HG03280 (cell line): ENCODE measurements at regions not wholly inside any gene's neighbourhood (a gene's known extent, or its start where the extent isn't known, plus 50 kb on each side); places are given as distances from the start of the nearest gene placed in this dataset.

ENCODE experiments used
- ATAC-seq: cut with Tn5 transposase; IDR thresholded peaks from one replicate; pipeline ENCODE4 v1.9.1; 2021; ENCODE audit warnings: mild to moderate bottlenecking, moderate library complexity; ENCODE audit not compliant: unreplicated experiment

DNA sequence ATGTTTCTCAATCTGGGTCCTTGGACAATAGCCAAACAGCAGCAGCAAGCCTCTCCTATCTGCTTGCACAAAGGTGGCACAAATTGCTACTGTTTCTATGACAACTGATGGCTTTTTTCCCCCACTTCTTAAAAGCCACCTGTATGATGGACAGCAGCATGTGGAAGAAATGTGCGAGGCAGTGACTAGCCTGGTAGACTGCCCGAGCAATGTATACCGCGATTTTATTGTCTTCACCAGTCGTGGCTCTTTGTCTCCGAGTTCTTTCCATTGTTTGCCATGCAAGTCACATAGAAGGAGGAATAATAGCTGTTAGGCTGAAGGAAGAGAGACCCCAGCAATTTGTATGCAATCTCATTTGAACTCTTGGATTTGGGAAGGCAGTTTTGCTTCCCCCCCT lies 79.4 kb downstream of the S1PR1 start:
- no peak for ATAC-seq

DNA sequence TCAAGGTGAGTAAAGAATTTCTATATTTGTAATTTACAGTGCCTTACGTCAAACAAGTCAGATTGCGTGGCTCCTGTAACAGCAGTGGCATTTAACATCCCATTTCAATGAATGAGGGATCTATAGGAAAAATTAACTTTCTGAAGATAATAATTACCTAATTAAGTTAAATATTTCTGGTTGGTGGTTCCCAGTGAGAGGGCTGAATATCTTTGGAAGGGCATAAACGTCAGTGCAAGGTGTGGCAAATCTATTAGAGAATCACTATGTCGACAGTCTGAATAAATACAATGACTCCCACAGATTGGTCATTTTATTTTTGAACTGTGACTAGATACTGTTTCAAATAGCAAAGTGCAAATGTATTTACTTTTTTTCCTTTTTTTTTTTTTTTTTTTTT lies 80.0 kb downstream of the S1PR1 start:
- no peak for ATAC-seq

DNA sequence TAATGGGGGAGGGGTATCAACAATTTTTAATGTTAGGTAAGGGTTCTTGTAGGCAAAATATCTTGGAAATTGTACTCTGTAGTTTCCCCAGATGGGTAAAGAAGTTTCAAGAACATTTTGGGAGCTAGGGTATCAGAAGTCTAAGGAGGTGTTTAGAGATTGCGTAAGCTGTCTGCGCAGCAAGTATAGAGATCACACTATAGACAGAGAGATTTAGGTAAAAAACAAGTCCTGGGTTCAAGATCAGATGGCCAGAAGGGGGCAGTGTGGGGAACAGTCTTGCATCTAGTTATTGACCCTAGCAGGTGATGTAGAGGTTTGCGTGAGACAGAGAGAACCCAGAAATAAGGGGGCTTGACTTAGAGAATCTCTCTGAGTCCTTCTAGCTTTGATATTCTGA lies 80.8 kb downstream of the S1PR1 start:
- no peak for ATAC-seq

DNA sequence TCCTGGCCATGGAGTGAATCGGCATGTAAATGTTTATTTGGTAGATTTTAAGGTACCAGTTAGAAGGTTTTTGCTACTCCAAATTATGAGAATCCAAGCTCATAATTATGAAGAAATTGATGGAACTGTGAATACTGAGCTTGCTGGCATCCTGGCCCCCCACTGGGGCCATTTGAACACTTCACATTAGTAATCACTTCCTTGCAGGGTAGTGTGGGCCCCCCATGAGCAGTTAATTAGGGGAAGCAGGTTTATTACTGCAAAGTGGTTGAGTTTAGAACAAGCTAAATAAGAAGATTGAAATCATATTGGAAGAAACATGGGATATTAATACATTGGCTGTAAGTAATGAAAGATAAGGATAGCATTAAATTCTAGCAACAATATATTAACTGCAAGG lies 86.7 kb downstream of the S1PR1 start:
- ATAC-seq, result no peak

DNA sequence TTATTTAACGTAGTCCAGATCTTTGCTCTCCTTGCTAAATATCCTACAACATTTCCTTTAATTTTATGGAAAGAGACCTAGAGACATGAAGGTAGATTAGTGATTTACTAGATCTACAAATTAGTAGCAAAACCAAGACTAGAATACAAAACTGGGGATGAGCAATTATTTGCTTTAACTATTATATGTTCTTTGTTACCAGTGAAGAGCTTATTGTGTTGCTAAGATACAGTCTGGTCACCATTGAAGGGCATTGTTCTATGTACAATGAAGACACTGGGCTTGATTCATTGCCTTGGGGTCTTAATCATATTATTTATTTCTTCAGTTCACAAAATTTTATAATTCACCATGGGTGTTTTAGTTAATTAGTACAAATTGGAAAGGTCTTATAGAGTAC lies 88.3 kb downstream of the S1PR1 start:
- no peak for ATAC-seq

DNA sequence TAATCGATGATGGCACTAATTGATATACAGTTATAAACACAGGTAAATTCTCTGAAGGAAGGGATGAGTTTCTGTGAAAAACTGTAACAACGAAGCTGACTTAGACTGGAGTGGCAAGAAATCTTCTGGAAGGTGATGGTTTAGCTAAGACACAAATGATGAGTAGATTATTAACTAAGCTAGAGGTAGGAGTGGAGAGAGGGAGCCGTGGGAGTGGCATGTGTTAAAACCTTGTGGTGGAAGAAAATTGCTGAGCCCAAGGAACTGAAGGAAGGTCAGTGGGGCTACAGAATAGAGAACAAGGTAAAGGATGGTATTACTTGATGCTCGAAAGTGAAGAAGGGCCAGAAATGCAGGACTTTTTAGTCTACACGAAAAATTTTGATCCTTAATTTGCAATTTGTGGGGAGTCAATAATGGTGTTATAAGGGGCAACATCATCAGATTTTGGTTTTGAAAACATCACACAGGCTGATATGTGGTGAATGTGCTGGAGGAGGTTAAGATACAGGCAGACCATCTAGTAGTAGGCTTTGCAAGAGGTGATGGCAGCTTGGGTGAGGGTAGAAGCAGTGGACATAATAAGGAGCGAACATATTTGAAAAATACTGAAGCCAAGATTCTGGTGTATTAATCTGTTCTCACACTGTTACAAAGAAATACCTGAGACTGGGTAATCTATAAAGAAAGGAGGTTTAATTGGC lies 93.8 kb downstream of the S1PR1 start:
- ATAC-seq, result no peak

DNA sequence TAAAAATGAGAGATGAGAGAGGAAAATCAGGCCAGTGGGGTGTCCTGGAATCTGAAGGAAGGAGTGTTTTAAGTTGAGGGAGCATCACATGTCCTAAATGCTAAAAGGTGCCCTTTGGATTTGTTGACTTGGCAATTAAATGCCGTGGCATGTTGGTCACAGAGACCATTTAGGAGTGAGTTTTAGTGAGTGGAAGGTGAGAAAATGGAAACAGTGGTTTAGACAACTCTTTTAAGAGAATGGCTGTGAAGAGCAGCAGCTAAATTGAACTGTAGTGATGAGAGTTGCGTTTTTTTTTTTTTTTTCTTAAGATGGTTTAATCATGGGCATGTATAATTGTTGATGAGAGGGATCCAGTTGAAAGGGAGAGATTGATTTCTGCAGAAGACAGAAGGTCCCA lies 95.0 kb downstream of the S1PR1 start:
- no peak for ATAC-seq

DNA sequence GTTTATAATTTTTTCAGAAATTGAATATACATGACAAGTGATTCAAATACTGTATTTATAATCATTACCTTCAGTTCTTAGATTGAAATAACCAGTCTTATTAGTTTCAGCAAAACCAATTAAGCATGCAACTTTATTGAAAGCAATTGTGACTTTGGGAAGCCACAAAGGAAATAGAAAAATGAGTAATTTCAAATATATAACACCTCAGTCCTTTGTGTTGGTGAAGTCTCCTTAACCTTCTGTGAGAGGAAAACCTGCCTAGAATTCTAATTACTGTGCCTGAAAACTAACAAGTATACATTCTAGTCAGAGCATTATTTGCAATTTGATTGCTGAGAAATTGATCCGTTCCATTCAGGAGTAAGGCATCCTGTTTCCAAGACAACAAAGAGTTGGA lies 95.8 kb downstream of the S1PR1 start:
- no peak for ATAC-seq

DNA sequence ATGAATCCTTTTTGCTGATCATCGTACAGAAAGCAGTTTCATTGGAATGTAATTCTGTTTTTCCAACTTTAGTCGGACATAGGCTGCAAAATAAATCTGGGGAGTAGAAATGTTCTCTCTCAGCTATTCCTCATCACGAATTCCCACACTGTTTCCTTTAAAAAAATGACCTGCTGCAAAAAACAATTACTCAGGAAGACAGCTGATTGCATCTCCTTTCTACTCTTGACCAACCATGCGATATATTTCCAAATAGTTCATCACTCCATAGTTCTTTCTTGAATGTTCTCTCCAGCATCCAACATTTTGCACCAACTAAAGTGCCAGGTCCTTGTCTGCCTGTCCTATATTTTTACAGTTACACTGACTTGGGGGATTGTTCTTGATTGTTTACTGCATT lies 96.4 kb downstream of the S1PR1 start:
- ATAC-seq, result no peak

DNA sequence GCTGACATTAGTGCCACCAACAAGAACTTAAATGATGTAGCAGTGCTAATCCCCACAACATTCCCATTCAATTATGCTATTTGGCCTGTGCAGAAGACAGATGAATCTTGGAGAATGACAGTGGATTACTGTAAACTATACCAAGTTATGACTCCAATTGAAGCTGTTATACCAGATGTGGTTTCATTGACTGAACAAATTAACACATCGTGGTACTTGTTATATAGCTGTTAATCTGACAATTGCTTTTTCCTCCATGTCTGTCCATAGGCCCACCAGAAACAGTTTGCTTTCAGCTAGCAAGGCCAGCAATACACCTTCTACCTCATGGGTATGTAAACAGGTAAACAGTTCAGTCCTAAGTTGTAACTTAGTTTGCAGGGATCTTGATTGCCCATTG lies 101.1 kb downstream of the S1PR1 start:
- ATAC-seq, result no peak

DNA sequence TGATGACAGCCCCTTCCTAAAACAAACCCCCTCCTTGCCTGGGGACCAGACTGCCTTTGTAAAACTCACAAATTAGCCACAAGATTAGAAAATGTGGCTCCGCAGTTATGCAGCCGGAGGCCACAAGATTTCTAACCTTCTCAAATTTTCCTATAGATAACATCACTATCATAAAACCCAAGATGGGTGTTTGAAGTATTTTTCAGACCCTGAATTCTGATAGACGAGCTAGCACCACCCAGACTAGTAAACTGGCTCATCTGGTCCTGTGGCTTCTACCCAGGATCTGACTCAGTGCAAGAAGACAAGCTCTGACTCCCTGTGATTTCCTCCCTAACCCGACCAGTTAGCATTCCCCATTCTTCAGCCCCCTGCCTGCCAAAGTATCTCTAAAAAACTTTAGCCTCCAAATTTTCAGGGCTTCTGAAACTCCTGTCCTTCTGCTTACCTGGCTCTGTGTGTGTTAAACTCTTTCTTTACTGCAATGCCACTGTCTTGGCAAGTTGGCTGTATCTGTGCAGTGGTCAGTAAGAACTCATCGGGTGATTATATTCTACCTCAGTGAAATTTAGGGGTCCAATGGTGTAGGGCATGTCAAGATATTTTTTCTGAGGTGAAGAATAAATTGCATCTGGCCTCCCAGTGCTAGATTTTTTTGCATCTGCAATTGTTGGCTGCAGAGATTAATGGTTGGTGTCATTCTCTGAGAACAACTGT lies 102.1 kb downstream of the S1PR1 start:
- no peak for ATAC-seq

DNA sequence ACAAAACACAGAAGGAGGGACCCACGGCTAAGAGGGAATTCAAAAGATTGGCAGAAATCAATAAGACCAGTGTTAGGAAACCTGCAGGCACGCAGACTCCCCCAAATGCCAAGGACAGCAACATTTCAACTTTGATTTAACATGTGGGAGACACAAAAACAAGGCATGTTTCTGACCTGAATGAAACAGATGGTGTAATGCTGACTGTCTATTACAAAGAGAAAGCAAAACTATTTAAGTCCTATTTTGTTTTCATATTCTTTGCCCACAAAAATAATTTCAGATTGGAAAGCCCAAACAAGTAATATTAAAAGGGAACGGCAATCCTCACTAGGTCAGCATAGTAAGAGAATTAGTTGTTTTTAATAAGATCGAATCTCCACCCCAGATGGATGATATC lies 107.9 kb downstream of the S1PR1 start:
- no peak for ATAC-seq

DNA sequence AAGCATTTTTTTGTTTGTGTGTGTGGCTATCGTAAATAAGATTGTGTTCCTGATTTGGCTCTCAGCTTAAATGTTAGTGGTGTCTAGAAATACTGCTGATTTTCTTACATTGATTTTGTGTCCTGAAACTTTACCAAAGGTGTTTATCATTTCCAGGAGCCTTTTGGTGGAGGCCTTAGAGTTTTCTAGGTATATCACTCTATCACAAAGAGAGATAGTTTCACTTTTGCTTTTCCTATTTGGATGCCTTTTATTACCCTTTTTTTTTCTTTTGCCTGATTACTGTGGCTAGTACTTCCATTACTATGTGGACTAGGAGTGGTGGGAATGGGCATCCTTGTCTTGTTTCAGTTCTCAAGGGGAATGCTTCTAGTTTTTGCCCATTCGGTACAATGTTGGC lies 109.6 kb downstream of the S1PR1 start:
- ATAC-seq, result no peak

DNA sequence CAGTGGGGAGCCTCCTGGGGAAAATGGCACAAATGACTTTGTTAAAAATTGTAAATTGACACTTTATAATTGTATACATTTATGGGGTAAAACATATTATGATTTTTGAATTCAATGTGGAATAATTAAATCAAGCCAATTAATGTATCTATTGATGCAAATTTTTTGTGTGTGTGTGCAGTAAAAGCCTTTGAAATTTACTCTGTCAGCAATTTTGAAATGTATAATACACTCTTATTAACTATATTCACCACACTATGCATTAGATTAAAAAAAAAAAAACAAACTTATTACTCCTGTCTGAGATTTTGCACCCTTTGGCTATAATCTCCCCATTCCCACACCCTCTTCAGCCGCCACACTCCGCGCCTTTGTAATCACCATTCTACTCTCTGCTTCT lies 119.2 kb downstream of the S1PR1 start:
- ATAC-seq, result no peak

DNA sequence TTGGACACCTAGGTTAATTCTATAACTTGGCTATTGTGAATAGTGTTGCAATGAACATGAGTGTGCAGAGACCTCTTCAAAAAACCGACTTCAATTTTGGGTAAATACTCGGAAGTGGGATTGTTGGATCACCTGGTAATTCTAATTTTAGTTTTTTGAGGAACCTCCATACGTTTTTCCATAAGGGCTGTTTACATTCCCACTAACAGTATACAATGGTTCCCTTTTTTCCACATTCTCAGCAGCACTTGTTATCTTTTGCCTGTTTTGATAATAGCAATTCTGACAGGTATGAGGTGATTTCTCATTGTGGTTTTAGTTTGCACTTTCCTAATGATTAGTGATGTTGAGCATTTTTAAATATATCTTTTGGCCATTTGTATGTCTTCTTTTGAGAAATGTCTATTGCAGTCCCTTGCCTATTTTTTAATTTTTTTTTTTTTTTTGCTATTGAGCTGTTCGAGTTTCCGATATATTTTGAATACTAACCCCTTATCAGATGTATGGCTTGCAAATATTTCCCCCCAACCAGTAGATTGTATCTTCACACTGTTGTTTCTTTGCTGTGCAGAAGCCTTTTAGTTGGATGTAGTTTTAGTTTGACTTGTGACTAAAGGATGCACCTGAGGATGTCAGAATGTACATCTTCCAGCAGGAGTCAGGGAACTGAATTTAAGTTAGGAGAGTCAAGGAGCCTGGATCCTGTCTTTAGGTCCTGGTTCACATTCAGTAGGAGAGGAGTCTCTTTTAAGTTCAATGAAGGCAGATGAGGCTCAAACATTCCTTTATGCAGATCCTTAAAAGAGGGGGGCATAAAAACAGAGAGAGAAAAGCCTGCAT lies 120.0 kb downstream of the S1PR1 start:
- ATAC-seq, result peak; percentile 32

DNA sequence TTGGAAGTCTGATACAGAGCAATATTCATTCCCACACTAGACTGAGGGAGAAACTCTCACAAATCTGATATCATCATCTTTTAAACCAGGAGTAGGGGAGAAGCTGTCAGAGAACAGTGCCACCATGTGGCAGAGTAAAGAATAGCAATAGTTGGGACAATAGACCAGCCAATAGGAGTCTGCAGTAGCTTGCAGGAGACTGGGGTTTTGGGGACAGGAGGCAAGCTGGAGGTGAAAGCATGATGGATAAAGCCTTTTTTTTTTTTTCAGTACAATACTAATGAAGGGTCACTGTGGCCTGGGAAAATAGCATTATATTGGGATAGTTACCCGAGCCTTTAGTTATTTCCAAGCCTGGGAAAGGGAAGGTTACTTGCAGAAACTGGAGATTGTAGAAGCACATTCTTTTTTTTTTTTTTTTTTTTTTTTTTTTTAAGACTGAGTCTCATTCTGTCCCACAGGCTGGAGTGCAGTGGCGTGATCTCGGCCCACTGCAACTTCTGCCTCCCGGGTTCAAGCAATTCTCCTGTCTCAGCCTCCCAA lies 120.7 kb downstream of the S1PR1 start:
- peak; percentile 89 for ATAC-seq

DNA sequence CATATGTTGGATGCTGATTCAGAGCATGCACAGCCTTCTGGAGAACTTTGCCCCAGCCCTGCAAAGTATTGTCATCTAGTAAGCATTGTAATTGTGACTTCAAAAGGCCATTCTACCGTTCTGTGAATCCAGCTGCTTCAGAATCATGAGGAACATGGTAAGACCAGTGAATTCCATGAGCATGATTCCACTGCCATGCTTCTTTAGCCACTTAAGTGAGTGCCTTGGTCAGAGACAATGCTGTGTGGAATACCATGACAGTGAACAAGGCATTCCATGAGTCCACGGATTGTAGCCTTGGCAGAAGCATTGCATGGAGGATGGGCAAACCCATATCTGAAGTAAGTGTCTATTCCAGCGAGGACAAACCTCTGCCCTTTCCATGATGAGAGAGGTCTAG lies 123.7 kb downstream of the S1PR1 start:
- no peak for ATAC-seq

DNA sequence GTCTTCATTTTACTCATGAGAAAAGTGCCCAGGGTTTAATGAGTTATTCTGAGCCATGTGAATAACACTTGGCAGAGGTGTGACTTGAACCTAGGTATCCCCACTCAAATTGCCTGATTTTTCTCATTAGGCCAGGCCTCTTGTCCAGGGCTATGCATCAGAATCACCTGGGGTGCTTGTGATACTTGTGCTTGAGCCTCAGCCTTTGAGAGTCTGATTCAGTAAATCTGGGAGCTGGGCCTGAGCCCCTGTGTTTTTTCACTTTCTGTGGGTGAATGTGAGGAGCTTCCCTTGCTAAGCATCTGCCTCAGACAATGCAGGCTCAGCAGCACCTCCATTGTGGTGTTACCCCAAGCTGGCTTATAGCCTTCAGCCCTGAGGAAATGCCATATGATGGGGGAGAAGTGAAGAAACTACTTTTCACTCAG lies 127.1 kb downstream of the S1PR1 start:
- no peak for ATAC-seq

DNA sequence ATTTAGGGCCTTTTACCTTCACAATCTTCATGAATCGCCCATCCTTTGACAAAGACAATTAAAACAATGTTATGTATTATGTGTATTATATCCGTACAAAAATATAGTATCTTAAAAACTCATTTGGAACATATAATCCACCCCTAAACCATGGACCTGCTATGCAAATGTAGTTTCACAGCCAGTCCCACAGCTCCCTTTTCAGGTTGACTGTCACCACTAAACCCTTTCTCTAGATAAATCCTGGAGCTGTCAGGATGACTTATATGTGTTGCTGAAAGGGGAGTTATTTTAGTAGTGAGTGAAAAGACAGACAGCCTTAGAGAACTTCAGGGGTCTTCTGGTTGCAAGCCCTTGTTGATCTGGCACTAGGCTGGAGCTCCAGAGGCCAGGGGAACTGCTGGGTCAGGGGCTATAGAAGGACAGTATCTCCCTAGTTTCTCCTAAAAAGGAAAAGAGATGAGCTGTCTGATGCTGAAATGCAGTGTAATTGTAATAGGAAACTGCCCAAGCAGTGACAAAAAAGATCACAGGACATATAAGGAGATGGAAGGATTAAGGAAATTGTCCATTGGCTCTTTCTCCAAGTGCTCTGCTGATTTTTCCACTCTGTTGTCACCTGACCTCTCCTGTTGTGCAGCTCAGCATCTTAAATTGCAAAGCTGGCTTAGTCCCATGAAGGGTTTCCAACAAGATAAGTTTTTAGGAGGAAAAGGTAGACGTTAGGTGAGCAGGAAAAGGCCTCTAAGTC lies 127.7 kb downstream of the S1PR1 start:
- no peak for ATAC-seq

DNA sequence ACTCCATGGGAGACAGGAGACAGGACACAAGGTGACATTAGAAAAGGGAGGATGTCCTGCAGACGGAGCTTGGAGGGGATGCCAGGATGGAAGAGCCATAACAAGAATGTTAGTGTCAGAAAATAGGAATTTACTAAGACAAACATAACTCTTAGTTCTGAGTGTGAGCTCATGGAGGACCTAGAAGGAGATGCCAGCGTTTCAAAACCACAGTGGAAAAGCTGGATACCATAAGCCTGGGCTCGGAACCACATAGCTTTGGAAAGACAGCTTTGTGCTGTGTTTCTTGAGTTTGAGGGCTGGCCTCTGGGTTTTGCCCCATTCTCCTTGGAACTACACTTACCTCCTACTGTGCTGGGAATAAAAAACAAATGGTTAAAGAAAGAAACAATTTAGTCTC lies 128.4 kb downstream of the S1PR1 start:
- no peak for ATAC-seq

DNA sequence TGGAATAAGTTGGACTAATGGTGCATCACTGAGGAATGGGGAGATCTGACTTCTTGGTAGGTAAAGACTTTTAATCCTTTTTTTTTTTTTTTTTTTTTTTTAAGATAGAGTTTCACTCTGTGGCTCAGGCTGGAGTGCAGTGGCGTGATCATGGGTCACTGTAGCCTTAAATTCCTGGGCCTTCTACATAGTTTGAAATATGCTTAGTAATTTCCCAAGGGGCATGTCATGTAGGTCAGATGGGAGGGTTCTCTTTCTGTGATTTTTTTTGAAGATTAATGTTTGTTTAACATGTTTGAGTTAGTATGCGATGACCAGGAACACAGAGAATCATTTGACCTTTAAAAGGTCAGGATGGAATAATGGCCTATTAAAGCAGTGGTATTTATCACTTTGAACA lies 129.1 kb downstream of the S1PR1 start:
- ATAC-seq, result no peak
